ENCODE measurements at regions not wholly inside any gene's neighbourhood (a gene's known extent, or its start where the extent isn't known, plus 50 kb on each side); places are given as distances from the start of the nearest gene placed in this dataset.
"Not testable (repeated sequence)": the region's sequence is repeated elsewhere in the genome, so short reads cannot be mapped to it uniquely, and the experiment has no call there.

GRCh38 chr10:25843551-25844170 is 90.4 kb upstream of the MYO3A start:
- Histone ChIP-seq H3K4me1 (no peaks in the 10 kb centered on the region), H3K27ac (no peak overlapping the region), H3K9me3 (no peaks in the 10 kb centered on the region), H3K36me3 (no peaks in the 10 kb centered on the region), H3K27me3 (no peaks in the 10 kb centered on the region), H3K4me3 (no peak overlapping the region)
- WGBS, 2 donors (ENCODE audit: low coverage in 1 of 2), result 67 to 77% methylated on average over 10 of the region's 10 CpGs
- ATAC-seq, result no peak
- no peak for TF ChIP-seq EP300 (IDR thresholded peaks at IDR 0.05)
- TF ChIP-seq POLR2AphosphoS5 (IDR thresholded peaks at IDR 0.05), result no peak
- no peak for TF ChIP-seq POLR2A (IDR thresholded peaks at IDR 0.05)
- TF ChIP-seq, protein P1, sequence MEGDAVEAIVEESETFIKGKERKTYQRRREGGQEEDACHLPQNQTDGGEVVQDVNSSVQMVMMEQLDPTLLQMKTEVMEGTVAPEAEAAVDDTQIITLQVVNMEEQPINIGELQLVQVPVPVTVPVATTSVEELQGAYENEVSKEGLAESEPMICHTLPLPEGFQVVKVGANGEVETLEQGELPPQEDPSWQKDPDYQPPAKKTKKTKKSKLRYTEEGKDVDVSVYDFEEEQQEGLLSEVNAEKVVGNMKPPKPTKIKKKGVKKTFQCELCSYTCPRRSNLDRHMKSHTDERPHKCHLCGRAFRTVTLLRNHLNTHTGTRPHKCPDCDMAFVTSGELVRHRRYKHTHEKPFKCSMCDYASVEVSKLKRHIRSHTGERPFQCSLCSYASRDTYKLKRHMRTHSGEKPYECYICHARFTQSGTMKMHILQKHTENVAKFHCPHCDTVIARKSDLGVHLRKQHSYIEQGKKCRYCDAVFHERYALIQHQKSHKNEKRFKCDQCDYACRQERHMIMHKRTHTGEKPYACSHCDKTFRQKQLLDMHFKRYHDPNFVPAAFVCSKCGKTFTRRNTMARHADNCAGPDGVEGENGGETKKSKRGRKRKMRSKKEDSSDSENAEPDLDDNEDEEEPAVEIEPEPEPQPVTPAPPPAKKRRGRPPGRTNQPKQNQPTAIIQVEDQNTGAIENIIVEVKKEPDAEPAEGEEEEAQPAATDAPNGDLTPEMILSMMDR (IDR thresholded peaks at IDR 0.05), result no peak

GRCh38 chr10:25844716-25845115 is 89.3 kb upstream of the MYO3A start:
- H3K4me1 ChIP-seq, H3K27me3 ChIP-seq, ATAC-seq, H3K27ac ChIP-seq, H3K36me3 ChIP-seq, H3K4me3 ChIP-seq, H3K9me3 ChIP-seq: not testable (repeated sequence)
- WGBS, 2 donors (ENCODE audit: low coverage in 1 of 2), result 83 to 100% methylated on average over 2 of the region's 2 CpGs

GRCh38 chr10:25849268-25849667 is 84.8 kb upstream of the MYO3A start:
- TF ChIP-seq, protein P1 (IDR thresholded peaks at IDR 0.05), result no peak
- TF ChIP-seq POLR2A (IDR thresholded peaks at IDR 0.05) (no peak), POLR2AphosphoS5 (IDR thresholded peaks at IDR 0.05) (no peak), EP300 (IDR thresholded peaks at IDR 0.05) (no peak)
- 93% methylated on average over 3 of the region's 3 CpGs for WGBS, 2 donors (ENCODE audit: low coverage in 1 of 2)
- Histone ChIP-seq H3K4me1 (no peaks in the 10 kb centered on the region), H3K27me3 (no peaks in the 10 kb centered on the region), H3K9me3 (no peaks in the 10 kb centered on the region), H3K4me3 (no peak overlapping the region), H3K36me3 (no peaks in the 10 kb centered on the region), H3K27ac (no peak overlapping the region)
- no peak for ATAC-seq

DNA sequence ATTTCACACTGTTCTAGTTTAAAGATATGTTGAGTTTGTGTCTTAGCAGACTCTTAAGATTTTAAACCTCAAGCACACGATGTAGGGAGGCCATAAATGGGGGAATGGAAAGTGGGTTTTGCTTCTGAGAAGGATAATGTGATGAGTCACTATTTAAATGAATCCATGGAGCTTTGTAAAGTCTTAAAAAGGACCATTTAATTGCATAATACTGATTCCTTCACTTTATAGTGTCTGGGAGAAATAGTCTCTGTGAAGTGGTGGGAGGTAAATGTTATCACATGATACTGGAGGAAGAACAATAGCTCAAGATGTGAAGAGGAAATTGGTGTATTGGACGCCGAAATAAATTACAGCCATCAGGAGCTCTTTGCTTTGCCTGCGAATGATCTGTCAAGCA is 84.0 kb upstream of the MYO3A start:
- H3K27me3 ChIP-seq, result no peaks in the 10 kb centered on the region
- H3K36me3 ChIP-seq, result no peaks in the 10 kb centered on the region
- WGBS, 2 donors (ENCODE audit: low coverage in 1 of 2), result 58 to 70% methylated on average over 4 of the region's 4 CpGs
- ATAC-seq, result no peak
- no peak for TF ChIP-seq POLR2AphosphoS5 (IDR thresholded peaks at IDR 0.05)
- TF ChIP-seq, protein P1 (IDR thresholded peaks at IDR 0.05), result no peak
- no peak for TF ChIP-seq EP300 (IDR thresholded peaks at IDR 0.05)
- TF ChIP-seq POLR2A (IDR thresholded peaks at IDR 0.05), result no peak
- no peak overlapping the region for H3K4me3 ChIP-seq
- no peaks in the 10 kb centered on the region for H3K4me1 ChIP-seq
- H3K27ac ChIP-seq, result no peak overlapping the region
- H3K9me3 ChIP-seq, result no peaks in the 10 kb centered on the region

GRCh38 chr10:25851548-25851947 is 82.5 kb upstream of the MYO3A start:
- H3K9me3 ChIP-seq, result no peaks in the 10 kb centered on the region
- TF ChIP-seq POLR2A (IDR thresholded peaks at IDR 0.05) (no peak), EP300 (IDR thresholded peaks at IDR 0.05) (no peak), POLR2AphosphoS5 (IDR thresholded peaks at IDR 0.05) (no peak)
- TF ChIP-seq, protein P1 (IDR thresholded peaks at IDR 0.05), result no peak
- no peaks in the 10 kb centered on the region for H3K36me3 ChIP-seq
- no peak overlapping the region for H3K27ac ChIP-seq
- no peaks in the 10 kb centered on the region for H3K27me3 ChIP-seq
- ATAC-seq, result no peak
- WGBS, 2 donors (ENCODE audit: low coverage in 1 of 2), result 41 to 50% methylated on average over 7 of the region's 7 CpGs
- H3K4me3 ChIP-seq, result no peak overlapping the region
- H3K4me1 ChIP-seq, result no peaks in the 10 kb centered on the region
